Neuronal stem cell (in vitro differentiated cells): ENCODE measurements at regions not wholly inside any gene's neighbourhood (a gene's known extent, or its start where the extent isn't known, plus 50 kb on each side); places are given as distances from the start of the nearest gene placed in this dataset.
"Not testable (repeated sequence)": the region's sequence is repeated elsewhere in the genome, so short reads cannot be mapped to it uniquely, and the experiment has no call there.

Source experiments
- DNase-seq: peaks from one replicate; pipeline ENCODE4 v3.0.0-alpha.2; 2013; ENCODE audit warnings: low spot score
- H2AFZ ChIP-seq: one replicate; pipeline ENCODE4 v1.6.1; 2013; ENCODE audit warnings: mild to moderate bottlenecking, low read length, inconsistent platforms
- H2AK5ac ChIP-seq: 2 replicates; pipeline ENCODE4 v1.6.1; 2013; ENCODE audit warnings: low read depth, mild to moderate bottlenecking, inconsistent platforms, low read length, moderate library complexity, mixed read lengths
- H2BK120ac ChIP-seq: 2 replicates; pipeline ENCODE4 v1.6.1; 2013; ENCODE audit warnings: low read depth, mild to moderate bottlenecking, inconsistent platforms, low read length, moderate library complexity, mixed read lengths
- H2BK12ac ChIP-seq: one replicate; pipeline ENCODE4 v1.6.1; 2013; ENCODE audit warnings: low read length, inconsistent platforms
- H2BK15ac ChIP-seq: 2 replicates; pipeline ENCODE4 v1.6.1; 2013; ENCODE audit warnings: mild to moderate bottlenecking, low read length, inconsistent platforms, mixed read lengths
- H2BK5ac ChIP-seq: one replicate; pipeline ENCODE4 v1.6.1; 2013; ENCODE audit warnings: inconsistent platforms, mild to moderate bottlenecking, low read length, moderate library complexity
- H3K14ac ChIP-seq: one replicate; pipeline ENCODE4 v1.6.1; 2013; ENCODE audit warnings: low read length, inconsistent platforms
- H3K18ac ChIP-seq: 2 replicates; pipeline ENCODE4 v1.6.1; 2013; ENCODE audit warnings: low read length, inconsistent platforms
- H3K23ac ChIP-seq: 2 replicates; pipeline ENCODE4 v1.6.1; 2013; ENCODE audit warnings: low read depth, mild to moderate bottlenecking, mixed read lengths, low read length, inconsistent platforms; ENCODE audit not compliant: poor library complexity
- H3K27ac ChIP-seq: replicated peaks from 3 replicates; pipeline ENCODE4 v1.5.1; 2013; ENCODE audit warnings: low read length, inconsistent platforms
- H3K27me3 ChIP-seq, 3 experiments: 2 replicates each; pipeline ENCODE4 v1.6.1; 2013; ENCODE audit warnings: low read length in 3 of 3, mild to moderate bottlenecking in 2 of 3, inconsistent platforms in 1 of 3, low read depth in 1 of 3, mixed read lengths in 1 of 3, moderate library complexity in 1 of 3; ENCODE audit not compliant: control insufficient read depth in 3 of 3, insufficient read depth in 3 of 3
- H3K36me3 ChIP-seq, 2 donors: replicated peaks in 1 of 2; 2 replicates each; pipeline ENCODE4 v1.6.1; 2013; ENCODE audit warnings: low read length in 2 of 2; ENCODE audit not compliant: control insufficient read depth in 2 of 2, insufficient read depth in 2 of 2
- H3K4ac ChIP-seq: 2 replicates; pipeline ENCODE4 v1.6.1; 2013; ENCODE audit warnings: inconsistent platforms, mild to moderate bottlenecking, low read length, moderate library complexity
- H3K4me1 ChIP-seq, 2 donors: 1 replicate in 1 of 2; 2 replicates in 1 of 2; pipeline ENCODE4 v1.6.1; 2013; ENCODE audit warnings: low read length in 2 of 2, low read depth in 1 of 2; ENCODE audit not compliant: control insufficient read depth in 2 of 2, insufficient read depth in 1 of 2
- H3K4me2 ChIP-seq: one replicate; pipeline ENCODE4 v1.6.1; 2013; ENCODE audit warnings: mild to moderate bottlenecking, low read length, inconsistent platforms; ENCODE audit not compliant: insufficient read depth, poor library complexity, severe bottlenecking
- H3K4me3 ChIP-seq, 2 donors: 2 replicates each; pipeline ENCODE4 v1.5.1; 2013; ENCODE audit warnings: low read length in 2 of 2, mild to moderate bottlenecking in 2 of 2, inconsistent platforms in 1 of 2, moderate library complexity in 1 of 2
- H3K79me1 ChIP-seq: one replicate; pipeline ENCODE4 v1.6.1; 2013; ENCODE audit warnings: low read depth, mild to moderate bottlenecking, inconsistent platforms, low read length, moderate library complexity
- H3K9ac ChIP-seq: one replicate; pipeline ENCODE4 v1.6.1; 2013; ENCODE audit warnings: mild to moderate bottlenecking, low read depth, low read length, inconsistent platforms; ENCODE audit not compliant: poor library complexity
- H3K9me3 ChIP-seq, 2 donors: replicated peaks in 1 of 2; 2 replicates each; pipeline versions ENCODE3 to v1.6.1; 2013; ENCODE audit warnings: low read length in 2 of 2, mild to moderate bottlenecking in 2 of 2, inconsistent platforms in 1 of 2, low read depth in 1 of 2, mixed read lengths in 1 of 2, moderate library complexity in 1 of 2; ENCODE audit not compliant: control insufficient read depth in 2 of 2, insufficient read depth in 1 of 2
- H4K8ac ChIP-seq: one replicate; pipeline ENCODE4 v1.6.1; 2013; ENCODE audit warnings: low read depth, mild to moderate bottlenecking, inconsistent platforms, low read length, moderate library complexity
- H4K91ac ChIP-seq: one replicate; pipeline ENCODE4 v1.6.1; 2013; ENCODE audit warnings: low read length, low read depth, mild to moderate bottlenecking, inconsistent platforms; ENCODE audit not compliant: poor library complexity
- WGBS, 2 donors: extraction: QIAGEN DNeasy Blood & Tissue Kit; methylation state at CpG; one replicate each; pipeline ENCODE4 v1.1.7; 2013; ENCODE audit warnings: missing lambda C conversion rate in 2 of 2, mixed read lengths in 1 of 2; ENCODE audit not compliant: insufficient read length in 2 of 2, insufficient replicate concordance in 1 of 2; ENCODE audit errors: extremely low coverage in 2 of 2; 5-methylcytosine and 5-hydroxymethylcytosine counted together

DNA sequence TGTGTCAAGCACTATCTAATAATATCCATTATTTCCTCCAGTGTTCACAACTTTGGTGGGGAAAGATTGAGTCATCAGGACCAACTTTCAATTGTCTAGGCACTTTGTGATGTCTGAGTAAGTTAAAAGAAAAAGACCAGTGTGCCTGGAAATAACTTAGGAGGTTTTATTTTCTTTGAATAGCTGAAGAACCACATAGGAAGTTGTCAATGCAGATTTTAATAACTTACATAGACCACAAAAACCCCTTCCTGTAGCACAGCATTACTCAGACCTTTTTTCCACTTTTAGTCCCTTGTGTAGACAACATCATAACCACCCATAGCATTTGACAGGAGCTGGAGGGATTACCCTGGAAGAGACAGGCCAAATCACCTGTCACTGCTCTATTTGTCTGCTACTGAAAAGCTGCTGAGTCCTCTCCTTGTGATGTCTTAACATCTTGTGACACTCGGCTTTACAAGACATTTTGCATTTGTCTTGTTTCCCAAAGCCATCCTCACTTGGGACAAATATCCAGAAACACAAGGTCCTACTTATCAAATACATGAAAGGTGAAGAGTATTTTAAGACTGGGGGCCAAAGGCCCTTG lies 241.5 kb upstream of the PTER start:
- Histone ChIP-seq H4K8ac (no peak overlapping the region), H3K14ac (no peak overlapping the region), H2AFZ (no peak overlapping the region), H2BK15ac (no peak overlapping the region), H2BK120ac (no peak overlapping the region), H2BK5ac (no peak overlapping the region), H3K9me3 (peaks cover 0 to 3% of the 10 kb centered on the region in 2 donors), H3K27me3 (no peaks in the 10 kb centered on the region), H3K36me3 (no peaks in the 10 kb centered on the region), H4K91ac (no peak overlapping the region), H3K4me3 (no peak overlapping the region), H3K4me1 (no peaks in the 10 kb centered on the region), H3K4ac (no peak overlapping the region), H3K27ac (no peak overlapping the region), H2BK12ac (no peak overlapping the region), H3K18ac (no peak overlapping the region), H3K9ac (no peak overlapping the region), H3K4me2 (no peak overlapping the region), H2AK5ac (no peak overlapping the region), H3K23ac (no peak overlapping the region), H3K79me1 (no peaks in the 10 kb centered on the region)
- no peak for DNase-seq
- WGBS, 2 donors = no CpG with 5 or more reads among the region's 1 CpG

DNA sequence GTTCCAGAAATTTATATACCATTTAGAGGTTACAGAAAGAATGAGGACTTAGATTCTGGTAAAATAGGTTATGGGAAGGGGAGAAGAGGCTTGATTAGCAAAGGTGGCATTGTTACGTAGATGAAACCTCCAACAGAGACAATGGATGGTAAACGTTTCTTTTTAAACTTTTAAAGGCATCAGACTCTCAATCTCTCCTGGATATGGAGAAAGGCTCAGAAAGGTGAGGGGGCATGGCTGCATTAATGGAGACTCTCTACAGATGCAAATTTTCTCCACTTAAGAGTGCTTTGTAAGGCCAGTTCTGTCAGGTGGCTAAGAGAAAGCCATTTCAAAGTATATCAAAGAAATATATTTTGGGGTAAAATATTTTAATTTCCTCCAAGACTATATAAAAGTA lies 240.9 kb upstream of the PTER start:
- H2AFZ ChIP-seq = no peak overlapping the region
- no peak overlapping the region for H3K4me3 ChIP-seq
- no peak overlapping the region for H2BK12ac ChIP-seq
- no peak overlapping the region for H4K91ac ChIP-seq
- no peak overlapping the region for H3K14ac ChIP-seq
- no peaks in the 10 kb centered on the region for H3K79me1 ChIP-seq
- H3K18ac ChIP-seq = no peak overlapping the region
- no peak overlapping the region for H3K9ac ChIP-seq
- no peak for DNase-seq
- peaks cover 0 to 3% of the 10 kb centered on the region in 2 donors for H3K9me3 ChIP-seq
- H3K36me3 ChIP-seq = no peaks in the 10 kb centered on the region
- H3K4ac ChIP-seq = no peak overlapping the region
- H2BK120ac ChIP-seq = no peak overlapping the region
- H3K4me2 ChIP-seq = no peak overlapping the region
- H2BK15ac ChIP-seq = no peak overlapping the region
- H4K8ac ChIP-seq = no peak overlapping the region
- no peak overlapping the region for H2BK5ac ChIP-seq
- no peaks in the 10 kb centered on the region for H3K4me1 ChIP-seq
- H3K23ac ChIP-seq = no peak overlapping the region
- no peak overlapping the region for H2AK5ac ChIP-seq
- no peaks in the 10 kb centered on the region for H3K27me3 ChIP-seq
- H3K27ac ChIP-seq = no peak overlapping the region
- WGBS, 2 donors = no CpG with 5 or more reads among the region's 2 CpGs

DNA sequence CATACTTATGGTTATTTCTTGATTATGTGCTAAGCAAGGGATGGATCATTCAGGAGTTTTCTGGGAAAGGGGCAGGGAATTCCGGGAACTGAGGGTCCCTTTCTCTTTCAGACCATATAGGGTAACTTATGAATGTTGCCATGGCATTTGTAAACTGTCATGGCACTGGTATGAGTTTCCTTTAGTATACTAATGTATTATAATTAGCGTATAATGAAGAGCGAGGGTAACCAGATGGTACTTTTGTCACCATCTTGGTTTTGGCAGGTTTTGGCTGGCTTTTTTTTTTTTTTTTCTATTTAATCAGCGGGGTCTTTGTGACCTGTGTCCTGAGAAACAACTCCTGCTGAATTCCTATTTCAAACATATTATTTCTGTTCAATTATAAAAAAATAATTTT lies 237.6 kb upstream of the PTER start:
- H3K9ac ChIP-seq = no peak overlapping the region
- H3K36me3 ChIP-seq = no peaks in the 10 kb centered on the region
- no peak overlapping the region for H3K4me3 ChIP-seq
- H2AK5ac ChIP-seq = no peak overlapping the region
- no peaks in the 10 kb centered on the region for H3K27me3 ChIP-seq
- no peak overlapping the region for H2BK5ac ChIP-seq
- no peaks in the 10 kb centered on the region for H3K4me1 ChIP-seq
- H4K8ac ChIP-seq = no peak overlapping the region
- H3K14ac ChIP-seq = no peak overlapping the region
- H3K23ac ChIP-seq = no peak overlapping the region
- no CpG with 5 or more reads among the region's 4 CpGs for WGBS, 2 donors
- H3K79me1 ChIP-seq = no peaks in the 10 kb centered on the region
- H4K91ac ChIP-seq = no peak overlapping the region
- DNase-seq = no peak
- no peak overlapping the region for H2BK15ac ChIP-seq
- H3K18ac ChIP-seq = no peak overlapping the region
- no peak overlapping the region for H2AFZ ChIP-seq
- no peak overlapping the region for H2BK12ac ChIP-seq
- H2BK120ac ChIP-seq = no peak overlapping the region
- H3K27ac ChIP-seq = no peak overlapping the region
- H3K4me2 ChIP-seq = no peak overlapping the region
- H3K4ac ChIP-seq = no peak overlapping the region
- H3K9me3 ChIP-seq = peaks cover 0 to 3% of the 10 kb centered on the region in 2 donors

DNA sequence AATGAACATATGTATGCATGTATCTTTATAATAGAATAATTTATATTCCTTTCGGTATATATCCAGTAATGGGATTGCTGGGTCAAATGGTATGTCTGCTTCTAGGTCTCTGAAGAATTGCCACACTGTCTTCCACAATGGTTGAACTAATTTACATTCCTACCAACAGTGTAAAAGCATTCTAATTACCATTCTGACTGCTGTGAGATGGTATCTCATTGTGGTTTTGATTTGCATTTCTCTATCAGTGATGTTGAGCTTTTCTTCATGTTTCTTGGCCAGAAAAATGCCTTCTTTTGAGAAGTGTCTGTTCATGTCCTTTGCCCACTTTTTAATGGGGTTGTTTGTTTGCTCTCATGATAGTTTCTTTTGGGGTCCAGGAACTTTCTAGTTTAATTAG lies 213.2 kb upstream of the PTER start:
- H2BK120ac ChIP-seq, H3K79me1 ChIP-seq, H3K4me2 ChIP-seq, H3K27ac ChIP-seq, H3K9ac ChIP-seq, H2BK12ac ChIP-seq, H3K18ac ChIP-seq, H2AFZ ChIP-seq, H3K9me3 ChIP-seq, H3K4me3 ChIP-seq, H3K4me1 ChIP-seq, H2AK5ac ChIP-seq, H3K23ac ChIP-seq, H2BK15ac ChIP-seq, H4K91ac ChIP-seq, H3K14ac ChIP-seq, H4K8ac ChIP-seq, H2BK5ac ChIP-seq, H3K4ac ChIP-seq, H3K27me3 ChIP-seq, H3K36me3 ChIP-seq, DNase-seq: not testable (repeated sequence)
- no CpG with 5 or more reads among the region's 1 CpG for WGBS, 2 donors
